Caco-2 (cell line): ENCODE measurements at regions not wholly inside any gene's neighbourhood (a gene's known extent, or its start where the extent isn't known, plus 50 kb on each side); places are given as distances from the start of the nearest gene placed in this dataset.

Experiments used
- BruUV-seq: library from RNA; stranded (reverse); fragments of 400-500 nt; replicated peaks from 2 replicates; lab custom pipeline; 2021; lab: Mats Ljungman, UMichigan
- CTCF ChIA-PET: fragments of 300-600 bp; sonication (Branson Sonifier 250); formaldehyde crosslinking; loops from one replicate; lab custom pipeline; 2022; ENCODE audit warnings: antibody characterized with exemption; lab: Charles Lee
- POLR2A ChIA-PET: fragments of 300-600 bp; sonication (Branson Sonifier 250); formaldehyde crosslinking; loops from one replicate; lab custom pipeline; 2022; ENCODE audit warnings: antibody characterized with exemption; lab: Charles Lee
- DNase-seq, 2 experiments: peaks; one replicate each; pipeline versions ENCODE4 v3.0.0 to v3.0.0-alpha.2; 2020 to 2022
- H3K27me3 ChIP-seq: replicated peaks from 2 replicates; pipeline ENCODE4 v1.6.0; 2011; ENCODE audit warnings: low read length; ENCODE audit not compliant: control insufficient read depth, insufficient read depth
- H3K36me3 ChIP-seq: 2 replicates; pipeline ENCODE4 v1.5.1; 2011; ENCODE audit warnings: low read length; ENCODE audit not compliant: control insufficient read depth, insufficient read depth
- H3K4me1 ChIP-seq: fragments of 250-450 bp; sonication (Bioruptor Pico); 2 replicates; pipeline ENCODE4 v1.5.1; 2020; ENCODE audit warnings: mild to moderate bottlenecking
- H3K4me3 ChIP-seq: 2 replicates; pipeline ENCODE4 v1.5.1; 2011; ENCODE audit warnings: low read depth, mild to moderate bottlenecking, control low read depth, low read length
- H3K9me3 ChIP-seq: fragments of 250-450 bp; sonication (Bioruptor Pico); 2 replicates; pipeline ENCODE4 v1.5.1; 2020; ENCODE audit warnings: mild to moderate bottlenecking, moderate library complexity
- H3K27ac Mint-ChIP-seq: one replicate; pipeline ENCODE4 v1.8.0; 2022; ENCODE audit warnings: mixed read lengths; ENCODE audit not compliant: unreplicated experiment
- H3K27me3 Mint-ChIP-seq: one replicate; pipeline ENCODE4 v1.8.0; 2022; ENCODE audit warnings: mixed read lengths; ENCODE audit not compliant: insufficient read depth, unreplicated experiment
- H3K36me3 Mint-ChIP-seq: one replicate; pipeline ENCODE4 v1.8.0; 2022; ENCODE audit warnings: mild to moderate bottlenecking, mixed read lengths; ENCODE audit not compliant: insufficient read depth, unreplicated experiment
- H3K4me1 Mint-ChIP-seq: one replicate; pipeline ENCODE4 v1.8.0; 2022; ENCODE audit warnings: low read depth, mixed read lengths; ENCODE audit not compliant: unreplicated experiment
- H3K4me3 Mint-ChIP-seq: one replicate; pipeline ENCODE4 v1.8.0; 2022; ENCODE audit warnings: mild to moderate bottlenecking, moderate library complexity, mixed read lengths; ENCODE audit not compliant: unreplicated experiment
- H3K9me3 Mint-ChIP-seq: one replicate; pipeline ENCODE4 v1.8.0; 2022; ENCODE audit warnings: mixed read lengths; ENCODE audit not compliant: unreplicated experiment
- CTCF ChIP-seq, 2 experiments: fragments of 200-600 bp in 1 of 2; IDR thresholded peaks; 1 replicate in 1 of 2; 2 replicates in 1 of 2; pipeline versions ENCODE4 v1.5.1 to v1.8.0; 2011 to 2022; ENCODE audit warnings: antibody characterized with exemption in 1 of 2, control low read depth in 1 of 2, inconsistent platforms in 1 of 2, low read depth in 1 of 2, low read length in 1 of 2, mild to moderate bottlenecking in 1 of 2, moderate library complexity in 1 of 2; ENCODE audit not compliant: insufficient read depth in 1 of 2, severe bottlenecking in 1 of 2, unreplicated experiment in 1 of 2
- intact Hi-C: fragments of 100-400 bp; cut with micrococcal nuclease; formaldehyde crosslinking; loops from one replicate; pipeline ENCODE4 v1.10.0; 2022; ENCODE audit not compliant: unreplicated experiment

DNA sequence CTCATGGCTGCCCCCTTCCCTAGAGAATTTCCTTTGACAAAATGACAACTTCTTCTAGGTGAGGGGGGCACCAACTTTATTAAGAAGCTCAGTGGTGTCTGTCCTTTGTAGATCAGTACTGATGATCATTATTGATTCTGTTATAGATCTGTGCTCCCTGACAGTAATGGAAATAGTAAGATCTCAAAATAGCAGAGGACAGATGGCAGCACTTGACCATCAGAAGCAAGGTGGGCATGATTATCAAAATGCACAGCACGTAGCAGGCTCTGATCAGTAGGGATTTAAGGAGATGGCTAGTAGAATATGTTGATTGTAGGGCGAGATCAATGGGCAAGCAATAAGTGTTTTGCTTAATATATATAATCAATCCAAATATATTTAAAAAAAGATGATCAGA, 208.6 kb upstream of the HDDC2 start:
- intact Hi-C loops: loop anchor here (5.0 kb wide), 2 partner anchors 242 to 257 kb away; no protein-coding TSS in a partner anchor
- no peaks in the 10 kb centered on the region for H3K27me3 ChIP-seq
- Mint-ChIP-seq H3K27ac (no peak overlapping the region), H3K9me3 (no peaks in the 10 kb centered on the region), H3K36me3 (no peaks in the 10 kb centered on the region), H3K27me3 (peaks cover 7% of the 10 kb centered on the region), H3K4me3 (no peak overlapping the region), H3K4me1 (no peaks in the 10 kb centered on the region)
- no TSS peak for BruUV-seq
- no peaks in the 10 kb centered on the region for H3K36me3 ChIP-seq
- no peak for TF ChIP-seq CTCF (IDR thresholded peaks at IDR 0.05; ENCODE audit: insufficient read depth in 1 of 2, low read depth in 1 of 2, low read length in 1 of 2, severe bottlenecking in 1 of 2, unreplicated experiment in 1 of 2)
- H3K9me3 ChIP-seq: no peaks in the 10 kb centered on the region
- no peak overlapping the region for H3K4me3 ChIP-seq
- no peak for DNase-seq
- ChIA-PET POLR2A (no interaction called here), CTCF (no interaction called here)
- no peaks in the 10 kb centered on the region for H3K4me1 ChIP-seq

GRCh38 chr6:125511809-125512396, 210.1 kb upstream of the HDDC2 start:
- no peak overlapping the region for H3K4me3 Mint-ChIP-seq
- ChIA-PET CTCF (no interaction called here), POLR2A (no interaction called here)
- Histone ChIP-seq H3K27me3 (no peaks in the 10 kb centered on the region), H3K4me3 (no peak overlapping the region), H3K36me3 (no peaks in the 10 kb centered on the region), H3K9me3 (no peaks in the 10 kb centered on the region), H3K4me1 (no peaks in the 10 kb centered on the region)
- no TSS peak for BruUV-seq
- intact Hi-C loops: loop anchor here (5.0 kb wide), 2 partner anchors 240 to 255 kb away; no protein-coding TSS in a partner anchor
- no peak overlapping the region for H3K27ac Mint-ChIP-seq
- H3K4me1 Mint-ChIP-seq: no peaks in the 10 kb centered on the region
- no peaks in the 10 kb centered on the region for H3K9me3 Mint-ChIP-seq
- H3K36me3 Mint-ChIP-seq: no peaks in the 10 kb centered on the region
- no peak for TF ChIP-seq CTCF (IDR thresholded peaks at IDR 0.05; ENCODE audit: insufficient read depth in 1 of 2, low read depth in 1 of 2, low read length in 1 of 2, severe bottlenecking in 1 of 2, unreplicated experiment in 1 of 2)
- no peak for DNase-seq
- H3K27me3 Mint-ChIP-seq: peaks cover 9% of the 10 kb centered on the region

DNA sequence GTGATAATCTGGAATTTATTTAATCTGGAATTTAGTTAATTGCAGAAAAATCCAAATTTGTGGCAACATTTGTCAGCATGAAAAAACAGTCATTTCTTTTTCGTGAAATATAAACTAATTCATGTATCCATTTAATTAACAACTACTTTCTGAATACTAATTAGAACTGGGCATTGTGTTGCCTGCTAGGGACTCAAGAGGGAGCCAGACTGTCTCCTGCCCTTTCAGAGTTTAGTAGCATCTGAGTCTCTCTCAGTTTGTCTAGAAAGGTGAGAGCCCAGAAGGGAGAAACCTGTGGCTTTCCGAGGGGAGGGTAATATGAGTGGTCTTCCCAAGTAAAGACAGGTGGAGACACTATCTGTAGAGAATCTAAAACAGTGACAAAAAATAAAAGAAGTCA, 210.9 kb upstream of the HDDC2 start:
- intact Hi-C loops: loop anchor here (5.0 kb wide), 2 partner anchors 240 to 255 kb away; no protein-coding TSS in a partner anchor
- CTCF ChIA-PET: no interaction called here
- no peak overlapping the region for H3K4me3 ChIP-seq

More for the DNA sequence above, 210.9 kb upstream of the HDDC2 start:
- POLR2A ChIA-PET: no interaction called here
- no peak for TF ChIP-seq CTCF (IDR thresholded peaks at IDR 0.05; ENCODE audit: insufficient read depth in 1 of 2, low read depth in 1 of 2, low read length in 1 of 2, severe bottlenecking in 1 of 2, unreplicated experiment in 1 of 2)
- Histone ChIP-seq H3K4me1 (no peaks in the 10 kb centered on the region), H3K27me3 (no peaks in the 10 kb centered on the region), H3K36me3 (no peaks in the 10 kb centered on the region), H3K9me3 (no peaks in the 10 kb centered on the region)
- Mint-ChIP-seq H3K4me1 (no peaks in the 10 kb centered on the region), H3K27ac (no peak overlapping the region), H3K9me3 (no peaks in the 10 kb centered on the region), H3K27me3 (peaks cover 7% of the 10 kb centered on the region), H3K36me3 (no peaks in the 10 kb centered on the region), H3K4me3 (no peak overlapping the region)
- DNase-seq: no peak
- no TSS peak for BruUV-seq
